AG04450 (cell line): ENCODE measurements at regions not wholly inside any gene's neighbourhood (a gene's known extent, or its start where the extent isn't known, plus 50 kb on each side); places are given as distances from the start of the nearest gene placed in this dataset.

Experiments used
- CTCF ChIA-PET: fragments of 300-600, 350-600 bp; formaldehyde crosslinking; extraction: SDS; loops from one replicate; lab custom pipeline; 2022; ENCODE audit warnings: antibody characterized with exemption, inconsistent platforms; lab: Charles Lee
- POLR2A ChIA-PET: fragments of 350-600 bp; formaldehyde crosslinking; extraction: SDS; loops from one replicate; lab custom pipeline; 2021; ENCODE audit warnings: antibody characterized with exemption, inconsistent platforms; lab: Yijun Ruan, JAX
- DNase-seq: peaks from one replicate; pipeline ENCODE4 v3.0.0-alpha.2; 2011; ENCODE audit warnings: low read depth, low spot score
- H3K27ac ChIP-seq: one replicate; pipeline ENCODE4 v1.5.1; 2012; ENCODE audit warnings: low read depth, low read length, control low read depth
- H3K27me3 ChIP-seq: one replicate; pipeline ENCODE4 v1.6.0; 2012; ENCODE audit warnings: low read length; ENCODE audit not compliant: control insufficient read depth, insufficient read depth
- H3K4me3 ChIP-seq: 2 replicates; pipeline ENCODE4 v1.5.1; 2011; ENCODE audit warnings: mild to moderate bottlenecking, low read depth, low read length, control low read depth
- H3K9me3 ChIP-seq: 2 replicates; pipeline ENCODE4 v1.5.1; 2012; ENCODE audit warnings: low read length; ENCODE audit not compliant: control insufficient read depth, insufficient read depth
- CTCF ChIP-seq: IDR thresholded peaks from 2 replicates; pipeline ENCODE4 v1.5.1; 2011; ENCODE audit warnings: low read depth, low read length, control low read depth, inconsistent platforms

GRCh38 chr7:69395061-69395714, 203.1 kb upstream of the AUTS2 start:
- CTCF ChIA-PET: no interaction called here

GRCh38 chr7:69398986-69399385, 199.3 kb upstream of the AUTS2 start:
- Histone ChIP-seq H3K27ac (no peak overlapping the region), H3K4me3 (no peak overlapping the region), H3K27me3 (no peaks in the 10 kb centered on the region), H3K9me3 (peaks cover 33% of the 10 kb centered on the region)
- ChIA-PET CTCF (no interaction called here), POLR2A (no interaction called here)
- TF ChIP-seq CTCF: no peak
- no peak for DNase-seq

More at GRCh38 chr7:69395061-69395714, 203.1 kb upstream of the AUTS2 start:
- no peak for DNase-seq
- POLR2A ChIA-PET: no interaction called here
- Histone ChIP-seq H3K4me3 (no peak overlapping the region), H3K27me3 (no peaks in the 10 kb centered on the region), H3K27ac (no peak overlapping the region), H3K9me3 (peaks cover 42% of the 10 kb centered on the region)
- TF ChIP-seq CTCF: no peak

- ChIA-PET CTCF (no interaction called here), POLR2A (no interaction called here)
- TF ChIP-seq CTCF: no peak
- DNase-seq: no peak
- no peak overlapping the region for H3K4me3 ChIP-seq
- H3K9me3 ChIP-seq: peaks cover 34% of the 10 kb centered on the region
- no peak overlapping the region for H3K27ac ChIP-seq
- H3K27me3 ChIP-seq: no peaks in the 10 kb centered on the region
Observed at GRCh38 chr7:69399401-69399800, 198.9 kb upstream of the AUTS2 start.

- no peak for TF ChIP-seq CTCF
- no peak overlapping the region for H3K27ac ChIP-seq
- H3K27me3 ChIP-seq: no peaks in the 10 kb centered on the region
- DNase-seq: no peak
- POLR2A ChIA-PET: no interaction called here
- no peak overlapping the region for H3K4me3 ChIP-seq
- H3K9me3 ChIP-seq: peaks cover 39% of the 10 kb centered on the region
- CTCF ChIA-PET: interaction anchor here (0.6 kb wide), 1 partner anchor 182 kb away, joined by 3 read pairs; no protein-coding TSS in a partner anchor
Observed at GRCh38 chr7:69402696-69403095, 195.6 kb upstream of the AUTS2 start.

GRCh38 chr7:69403169-69403568, 195.1 kb upstream of the AUTS2 start:
- ChIA-PET CTCF (interaction anchor here (0.6 kb wide), 1 partner anchor 182 kb away, joined by 3 read pairs; no protein-coding TSS in a partner anchor), POLR2A (no interaction called here)
- DNase-seq: no peak

More at GRCh38 chr7:69403169-69403568, 195.1 kb upstream of the AUTS2 start:
- Histone ChIP-seq H3K27me3 (no peaks in the 10 kb centered on the region), H3K4me3 (no peak overlapping the region), H3K9me3 (peaks cover 40% of the 10 kb centered on the region), H3K27ac (no peak overlapping the region)
- TF ChIP-seq CTCF: no peak
